GM19452 (cell line): ENCODE measurements at regions not wholly inside any gene's neighbourhood (a gene's known extent, or its start where the extent isn't known, plus 50 kb on each side); places are given as distances from the start of the nearest gene placed in this dataset.
A peak's percentile ranks its signal among the peaks of the same experiment; 100 is the strongest.
"Not testable (repeated sequence)": the region's sequence is repeated elsewhere in the genome, so short reads cannot be mapped to it uniquely, and the experiment has no call there.

Source experiments
- ATAC-seq: cut with Tn5 transposase; IDR thresholded peaks from one replicate; pipeline ENCODE4 v1.9.1; 2021; ENCODE audit not compliant: unreplicated experiment

- ATAC-seq = no peak
Observed at GRCh38 chr12:75742048-75742447, 230.6 kb upstream of the KRR1 start.

GRCh38 chr12:75739912-75740311 is 228.5 kb upstream of the KRR1 start:
- no peak for ATAC-seq

- not testable (repeated sequence) for ATAC-seq
Observed at GRCh38 chr12:75739098-75739497, 227.7 kb upstream of the KRR1 start.

- ATAC-seq = peak; percentile 97
Observed at GRCh38 chr12:75738486-75738885, 227.1 kb upstream of the KRR1 start.

DNA sequence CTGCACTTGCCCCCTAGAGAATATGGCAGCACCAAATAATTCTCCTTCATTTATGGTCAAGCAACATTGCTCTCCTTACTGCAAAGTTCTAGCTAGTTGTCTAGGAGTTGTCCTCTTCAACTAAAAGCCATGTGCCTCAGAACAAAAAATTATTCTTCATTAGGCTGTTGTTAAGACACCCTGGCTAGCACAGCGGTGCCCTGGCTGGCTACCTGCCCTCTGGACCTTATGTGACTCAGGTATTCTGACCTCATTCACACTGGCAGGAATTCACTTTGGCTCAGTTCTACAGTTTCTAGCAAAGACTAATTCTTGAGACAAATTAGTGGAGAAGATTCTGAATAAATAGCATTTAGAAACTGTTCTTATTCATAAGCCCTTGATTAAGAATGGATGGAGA is 224.4 kb upstream of the KRR1 start:
- no peak for ATAC-seq

- no peak for ATAC-seq
Observed at GRCh38 chr12:75728826-75729225, 217.4 kb upstream of the KRR1 start.

DNA sequence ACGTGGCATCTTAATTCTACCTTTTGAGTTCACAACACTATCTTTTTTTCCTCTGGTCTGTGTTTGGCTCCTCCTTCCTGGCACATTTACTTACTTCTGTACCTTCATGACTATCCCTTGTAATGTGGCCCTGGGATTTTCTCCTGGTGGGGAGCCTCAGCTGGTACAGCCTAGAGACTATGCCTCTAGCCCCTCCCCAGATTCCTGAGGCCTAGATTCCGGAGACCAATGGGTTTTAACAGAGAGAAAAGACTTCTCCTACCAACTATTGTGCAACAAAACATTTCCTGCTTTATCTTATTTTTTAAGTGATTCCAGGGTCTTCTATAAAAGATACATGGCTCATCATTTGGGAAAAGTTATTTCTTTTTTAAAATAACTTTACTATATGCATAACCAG is 216.2 kb upstream of the KRR1 start:
- ATAC-seq = no peak

DNA sequence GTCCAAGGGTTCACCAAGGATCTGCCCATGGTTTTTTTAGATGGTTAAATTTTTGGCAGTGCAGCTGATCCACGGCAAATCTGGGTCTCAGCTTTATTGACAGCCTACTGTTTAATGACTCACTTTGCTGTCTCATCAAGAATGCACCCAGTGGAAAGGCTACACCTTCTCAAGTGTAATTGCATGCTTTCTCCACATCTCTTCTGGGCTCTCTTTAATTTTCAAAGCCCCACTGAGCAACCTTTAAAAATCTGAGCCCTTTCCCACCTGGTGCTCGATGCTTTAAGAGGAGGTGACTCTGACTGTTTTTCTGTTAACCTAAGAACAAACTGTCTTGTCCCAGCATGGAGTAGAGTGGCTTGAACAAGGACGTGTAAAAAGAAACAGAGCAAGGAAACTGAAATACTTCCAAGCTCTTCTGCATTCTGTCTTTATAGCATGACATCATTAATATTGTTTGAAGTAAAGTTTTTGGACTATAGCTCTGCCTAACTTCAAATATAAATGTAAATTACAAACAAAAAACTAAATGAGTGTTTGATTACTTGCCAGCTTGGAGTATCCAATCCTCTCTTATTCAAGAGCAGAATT is 214.2 kb upstream of the KRR1 start:
- ATAC-seq = no peak

GRCh38 chr12:75724928-75725312 is 213.5 kb upstream of the KRR1 start:
- no peak for ATAC-seq

DNA sequence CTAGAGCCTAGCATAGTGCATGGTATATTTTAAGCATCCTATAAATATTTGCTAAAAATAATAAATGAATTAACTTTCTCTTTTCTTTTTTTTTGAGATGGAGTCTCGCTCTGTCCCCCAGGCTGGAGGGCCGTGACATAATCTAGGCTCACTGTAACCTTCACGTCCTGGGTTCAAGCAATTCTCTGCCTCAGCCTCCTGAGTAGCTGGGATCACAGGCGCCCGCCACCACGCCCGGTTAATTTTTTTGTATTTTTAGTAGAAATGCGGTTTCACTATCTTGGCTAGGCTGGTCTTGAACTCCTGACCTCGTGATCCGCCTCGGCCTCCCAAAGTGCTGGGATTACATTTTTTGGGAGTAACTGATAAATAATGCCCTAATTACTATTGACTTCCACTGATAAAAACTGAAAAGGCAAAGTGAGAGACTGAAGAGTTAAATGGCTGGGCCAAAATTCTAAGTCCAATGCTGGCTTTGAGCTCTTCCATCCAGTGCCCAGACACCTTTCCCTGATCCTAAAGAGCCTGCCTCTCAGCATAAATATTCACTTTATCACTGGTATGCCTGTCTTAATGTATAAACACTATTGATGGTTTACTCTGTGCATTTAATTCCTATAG is 213.0 kb upstream of the KRR1 start:
- no peak for ATAC-seq

- peak; percentile 86 for ATAC-seq
Observed at GRCh38 chr12:75722714-75723200, 211.3 kb upstream of the KRR1 start.

GRCh38 chr12:75721796-75722195 is 210.4 kb upstream of the KRR1 start:
- ATAC-seq = no peak

DNA sequence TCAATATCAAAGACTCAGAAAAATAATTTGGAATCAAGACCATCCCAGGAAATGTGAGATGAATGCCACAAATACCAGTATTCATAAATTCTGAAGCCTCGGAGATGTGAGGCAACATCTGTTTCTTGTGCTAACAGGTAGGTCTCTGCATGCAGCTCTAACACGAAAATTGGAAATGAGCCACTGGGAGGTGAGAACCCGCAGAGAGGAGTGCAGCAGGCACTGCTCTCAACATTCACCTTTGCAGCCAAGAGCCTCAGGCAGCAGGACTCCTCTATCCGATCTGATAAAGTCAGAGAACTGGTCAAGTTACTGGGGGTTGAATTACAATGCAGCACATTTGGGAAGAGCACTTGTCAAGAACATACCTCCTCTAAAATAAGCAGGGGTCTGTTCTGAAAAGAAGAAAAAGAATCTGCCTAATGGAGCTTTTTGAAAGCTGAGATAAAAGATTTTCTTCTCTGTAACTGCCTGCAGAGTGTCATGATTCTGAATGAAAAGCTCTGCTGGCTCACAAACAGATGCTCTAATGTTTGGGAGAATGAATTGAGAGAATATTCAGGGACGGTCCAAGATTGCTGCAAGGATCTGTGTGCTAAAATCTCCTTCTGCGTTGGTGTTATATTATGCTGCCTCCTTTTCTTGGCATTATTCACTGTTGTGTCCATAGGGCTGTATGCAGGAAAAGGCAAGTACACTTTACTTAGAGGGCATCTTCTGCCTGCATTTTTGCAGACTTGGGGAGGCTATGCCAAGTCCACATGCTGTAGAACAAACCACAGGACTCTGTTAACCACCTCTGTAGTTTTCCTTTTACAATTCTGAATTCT is 209.6 kb upstream of the KRR1 start:
- ATAC-seq = no peak

GRCh38 chr12:75717902-75718301 is 206.5 kb upstream of the KRR1 start:
- ATAC-seq = no peak

- ATAC-seq = no peak
Observed at GRCh38 chr12:75716291-75717025, 205.0 kb upstream of the KRR1 start.

DNA sequence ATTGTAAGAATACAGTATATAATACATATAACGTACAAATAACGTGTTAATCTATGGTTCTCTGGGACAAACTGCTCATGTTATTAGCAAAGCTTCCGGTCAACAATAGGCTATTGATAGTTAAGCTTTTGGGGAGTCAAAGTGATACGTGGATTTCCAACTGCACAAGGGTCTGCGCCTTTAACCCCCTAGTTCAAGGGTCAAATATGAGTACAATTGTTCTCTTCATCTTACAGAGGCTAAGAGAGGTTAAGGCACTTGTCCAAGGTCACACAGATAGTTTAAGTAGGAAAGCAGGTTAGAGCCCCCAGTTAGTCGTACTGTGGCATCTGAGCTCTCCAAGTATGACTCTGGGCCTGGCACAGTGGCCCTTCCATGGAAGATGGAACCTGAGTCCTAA is 204.3 kb upstream of the KRR1 start:
- ATAC-seq = no peak

GRCh38 chr12:75715323-75715644 is 203.9 kb upstream of the KRR1 start:
- ATAC-seq = no peak

- no peak for ATAC-seq
Observed at GRCh38 chr12:75714462-75715322, 203.3 kb upstream of the KRR1 start.

- no peak for ATAC-seq
Observed at GRCh38 chr12:75713434-75713833, 202.0 kb upstream of the KRR1 start.

DNA sequence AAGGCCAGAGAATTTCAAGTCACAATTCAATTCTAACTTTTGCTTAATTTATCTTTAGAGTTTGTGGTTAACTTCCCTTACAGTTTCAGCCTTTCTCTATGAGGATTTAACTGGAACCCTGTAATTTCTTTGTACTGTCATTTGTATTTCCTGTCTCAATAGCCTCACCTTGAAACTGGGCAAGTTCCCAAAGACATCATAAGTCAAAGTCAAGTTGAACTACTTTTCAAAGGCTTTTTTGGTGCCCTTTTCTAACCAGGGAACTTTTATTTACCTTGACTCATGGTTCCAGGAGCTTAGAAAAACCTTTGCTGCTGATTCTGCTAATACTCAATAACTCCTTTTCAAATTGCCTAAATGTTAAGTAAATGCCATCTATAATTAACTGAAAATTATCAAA is 200.8 kb upstream of the KRR1 start:
- ATAC-seq = no peak

GRCh38 chr12:75711271-75711670 is 199.9 kb upstream of the KRR1 start:
- no peak for ATAC-seq
